GM12878 (cell line): ENCODE measurements at regions not wholly inside any gene's neighbourhood (a gene's known extent, or its start where the extent isn't known, plus 50 kb on each side); places are given as distances from the start of the nearest gene placed in this dataset.

Experiments used
- ATAC-seq: fragments of 200-7000 bp; cut with Tn5 transposase; 3 replicates; pipeline ENCODE4 v1.9.1; 2020; ENCODE audit warnings: mild to moderate bottlenecking, moderate library complexity
- BruUV-seq: library from RNA; stranded (reverse); fragments of 400-500 nt; replicated peaks from 2 replicates; lab custom pipeline; 2021; lab: Mats Ljungman, UMichigan
- CTCF ChIA-PET: fragments of 300-600 bp; sonication (Branson Sonifier 250); formaldehyde crosslinking; extraction: SDS; loops from one replicate; lab custom pipeline; 2021; ENCODE audit warnings: inconsistent platforms; lab: Yijun Ruan, JAX
- POLR2A ChIA-PET: fragments of 350-600 bp; formaldehyde crosslinking; extraction: SDS; loops from one replicate; lab custom pipeline; 2021; ENCODE audit warnings: inconsistent platforms; lab: Charles Lee
- RAD21 ChIA-PET: fragments of 300-600 bp; sonication (Branson Sonifier 250); formaldehyde crosslinking; loops from one replicate; lab custom pipeline; 2023; ENCODE audit warnings: antibody characterized with exemption; ENCODE audit not compliant: unreplicated experiment; lab: Charles Lee
- SMC1A ChIA-PET: fragments of 300-600 bp; sonication (Branson Sonifier 250); formaldehyde crosslinking; loops from one replicate; lab custom pipeline; 2023; ENCODE audit not compliant: unreplicated experiment, uncharacterized antibody; lab: Charles Lee
- DNase-seq: peaks from one replicate; pipeline ENCODE4 v3.0.0-alpha.2; 2011; ENCODE audit warnings: low read depth, low spot score
- FAIRE-seq: peaks from 3 replicates; lab custom pipeline; 2011; peaks lifted over from hg19 to GRCh38; lab: Jason Lieb, UNC
- H2AFZ ChIP-seq: 2 replicates; pipeline ENCODE4 v1.6.0; 2011; ENCODE audit warnings: low read depth, low read length, control low read depth; ENCODE audit not compliant: control insufficient read depth
- H3K27ac ChIP-seq: 2 replicates; pipeline ENCODE4 v1.5.1; 2011; ENCODE audit warnings: control low read depth; ENCODE audit not compliant: control insufficient read depth, insufficient read depth
- H3K27me3 ChIP-seq, 2 experiments: replicated peaks in 1 of 2; 2 replicates each; pipeline versions ENCODE4 v1.6.0 to v1.6.1; 2011; ENCODE audit warnings: low read length in 1 of 2; ENCODE audit not compliant: control insufficient read depth in 2 of 2, insufficient read depth in 2 of 2
- H3K36me3 ChIP-seq, 2 experiments: 2 replicates each; pipeline ENCODE4 v1.5.1; 2011; ENCODE audit warnings: low read length in 1 of 2; ENCODE audit not compliant: control insufficient read depth in 2 of 2, insufficient read depth in 2 of 2
- H3K4me1 ChIP-seq: 2 replicates; pipeline ENCODE4 v1.6.1; 2011; ENCODE audit warnings: mild to moderate bottlenecking, low read length, moderate library complexity, mixed read lengths; ENCODE audit not compliant: control insufficient read depth, insufficient read depth
- H3K4me2 ChIP-seq: 2 replicates; pipeline ENCODE4 v1.6.0; 2011; ENCODE audit warnings: control low read depth; ENCODE audit not compliant: control insufficient read depth, insufficient read depth
- H3K4me3 ChIP-seq: fragments of 200-600 bp; sonication (generic); 2 replicates; pipeline ENCODE4 v1.5.1; 2016
- H3K79me2 ChIP-seq: 2 replicates; pipeline ENCODE4 v1.6.0; 2011; ENCODE audit warnings: low read length; ENCODE audit not compliant: control insufficient read depth, insufficient read depth
- H3K9ac ChIP-seq: 2 replicates; pipeline ENCODE4 v1.8.0; 2011; ENCODE audit warnings: low read length, control low read depth, mixed read lengths; ENCODE audit not compliant: control insufficient read depth, insufficient read depth
- H3K9me3 ChIP-seq: replicated peaks from 3 replicates; pipeline ENCODE4 v1.5.1; 2011; ENCODE audit warnings: mild to moderate bottlenecking, low read length; ENCODE audit not compliant: control insufficient read depth, insufficient read depth
- H4K20me1 ChIP-seq: 2 replicates; pipeline ENCODE4 v1.6.0; 2011; ENCODE audit not compliant: control insufficient read depth, insufficient read depth
- EP300 ChIP-seq, 2 experiments: fragments of 150-350 bp in 1 of 2; IDR thresholded peaks; 2 replicates each; pipeline ENCODE4 v1.6.1; 2011 to 2012; ENCODE audit warnings: low read depth in 2 of 2, low read length in 2 of 2, borderline replicate concordance in 1 of 2, improper control_type of control experiment in 1 of 2, inconsistent platforms in 1 of 2; ENCODE audit not compliant: control insufficient read depth in 1 of 2
- IKZF2 ChIP-seq, 2 experiments: fragments of 450-650 bp; IDR thresholded peaks; 2 replicates each; pipeline ENCODE4 v1.6.1; 2017; ENCODE audit warnings: mild to moderate bottlenecking in 2 of 2, moderate library complexity in 2 of 2
- NFIC ChIP-seq: IDR thresholded peaks from 2 replicates; pipeline ENCODE4 v1.6.1; 2012; ENCODE audit warnings: low read depth, mild to moderate bottlenecking, inconsistent platforms, low read length, moderate library complexity
- POLR2AphosphoS2 ChIP-seq: IDR thresholded peaks from 2 replicates; pipeline ENCODE4 v1.6.1; 2011; ENCODE audit warnings: low read depth, mild to moderate bottlenecking, low read length, improper control_type of control experiment, moderate library complexity
- SREBF1 ChIP-seq: IDR thresholded peaks from 2 replicates; pipeline ENCODE4 v1.6.1; 2012; ENCODE audit warnings: mild to moderate bottlenecking, low read length
- ZZZ3 ChIP-seq: IDR thresholded peaks from 2 replicates; pipeline ENCODE4 v1.6.1; 2011; ENCODE audit warnings: low read depth; ENCODE audit not compliant: control insufficient read depth, insufficient read length
- WGBS: methylation state at CpG from one replicate; pipeline ENCODE4 v1.1.6; 2016; ENCODE audit warnings: low lambda C conversion rate; ENCODE audit not compliant: insufficient replicate concordance, insufficient coverage; ENCODE audit errors: missing lambda C conversion rate; 5-methylcytosine and 5-hydroxymethylcytosine counted together
- in situ Hi-C: fragments of 300-500 bp; cut with MboI; formaldehyde crosslinking; loops from 9 replicates; pipeline ENCODE4 v1.14.3; 2018; ENCODE audit warnings: mixed read lengths
- intact Hi-C: fragments of 100-400 bp; cut with micrococcal nuclease; formaldehyde crosslinking; loops from one replicate; pipeline ENCODE4 v1.14.2; 2022; ENCODE audit not compliant: unreplicated experiment

DNA sequence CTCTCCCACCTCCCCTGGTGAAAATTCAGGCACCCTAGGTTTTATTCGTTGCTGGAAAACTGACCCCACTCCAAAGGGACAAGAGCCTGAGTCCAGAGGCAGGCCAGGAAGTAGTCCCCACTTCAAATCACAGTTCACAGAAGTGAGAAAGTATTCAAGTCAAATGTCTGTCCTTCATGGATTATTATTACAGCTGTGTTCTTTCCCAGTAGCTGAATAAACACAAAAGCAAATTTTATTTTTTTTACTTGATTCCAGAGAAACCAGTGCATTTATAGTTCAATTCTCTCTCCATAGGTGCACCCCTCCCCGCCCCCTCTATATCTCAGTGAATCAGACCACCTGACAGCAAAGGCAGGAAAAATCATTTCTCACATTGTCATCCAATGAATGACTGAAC lies 113.8 kb upstream of the COL1A2 start:
- BruUV-seq, result no TSS peak
- Histone ChIP-seq H3K9ac (no peak overlapping the region), H3K79me2 (no peaks in the 10 kb centered on the region), H4K20me1 (no peaks in the 10 kb centered on the region), H3K27me3 (no peaks in the 10 kb centered on the region; a peak in 1 of 4 replicates), H3K9me3 (no peaks in the 10 kb centered on the region), H3K4me2 (no peak overlapping the region), H3K4me1 (no peaks in the 10 kb centered on the region), H3K27ac (no peak overlapping the region), H2AFZ (no peak overlapping the region), H3K4me3 (no peak overlapping the region), H3K36me3 (no peaks in the 10 kb centered on the region)
- intact Hi-C loops (loop anchor here (5.0 kb wide), 1 partner anchor 564 kb away; no protein-coding TSS in a partner anchor), in situ Hi-C loops (no loop called here)
- DNase-seq, result no peak
- TF ChIP-seq EP300 (IDR thresholded peaks at IDR 0.05; ENCODE audit: borderline replicate concordance in 1 of 2, control insufficient read depth in 1 of 2, low read depth in 2 of 2, low read length in 2 of 2) (no peak), NFIC (no peak), SREBF1 (no peak), ZZZ3 (no peak)
- ChIA-PET POLR2A (no interaction called here), RAD21 (no interaction called here), SMC1A (no interaction called here), CTCF (interaction anchor here (1.3 to 2.2 kb wide), 2 partner anchors 114 to 378 kb away, joined by 4 to 6 read pairs; partner anchors contain the start of gene COL1A2)
- WGBS, result 0% methylated on average over 2 of the region's 2 CpGs
- no peak for ATAC-seq
- no peak for FAIRE-seq

DNA sequence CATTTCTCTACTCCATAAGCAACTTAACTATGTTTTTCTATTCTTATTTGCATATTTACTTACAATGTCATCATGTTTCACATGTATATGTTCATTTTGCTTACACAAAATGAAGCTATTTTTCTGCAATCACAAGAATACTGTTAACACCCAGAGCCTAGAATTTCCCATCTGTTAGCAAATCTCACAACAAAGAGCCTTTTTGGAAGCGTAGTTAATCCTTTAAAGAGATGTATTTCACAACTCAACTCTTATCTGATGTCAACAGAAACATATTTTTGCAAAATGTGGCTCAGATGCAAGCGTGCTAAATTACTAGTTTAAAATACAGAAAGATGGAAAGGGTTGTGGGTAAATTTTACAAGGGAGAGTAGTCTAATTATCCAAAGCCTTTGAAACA lies 110.6 kb upstream of the COL1A2 start:
- Histone ChIP-seq H4K20me1 (no peaks in the 10 kb centered on the region), H3K9ac (no peak overlapping the region), H3K4me1 (no peaks in the 10 kb centered on the region), H3K79me2 (no peaks in the 10 kb centered on the region), H3K9me3 (no peaks in the 10 kb centered on the region), H3K4me2 (no peak overlapping the region), H3K36me3 (no peaks in the 10 kb centered on the region), H3K4me3 (no peak overlapping the region), H2AFZ (no peak overlapping the region), H3K27me3 (no peaks in the 10 kb centered on the region; a peak in 1 of 4 replicates), H3K27ac (no peak overlapping the region)
- WGBS, result 0% methylated on average over 2 of the region's 2 CpGs
- CTCF ChIA-PET, result interaction anchor here (0.9 to 1.8 kb wide), 2 partner anchors 12 to 165 kb away, joined by 3 to 5 read pairs; no protein-coding TSS in a partner anchor
- RAD21 ChIA-PET, result no interaction called here
- no peak for FAIRE-seq
- no peak for ATAC-seq
- TF ChIP-seq POLR2AphosphoS2 (no peak), IKZF2 (IDR thresholded peaks at IDR 0.05) (no peak)
- POLR2A ChIA-PET, result no interaction called here
- intact Hi-C loops, result loop anchor here (5.0 kb wide), 1 partner anchor 567 kb away; no protein-coding TSS in a partner anchor
- no peak for DNase-seq
- in situ Hi-C loops, result no loop called here
- SMC1A ChIA-PET, result no interaction called here
- no TSS peak for BruUV-seq
